LoVo (cell line): ENCODE measurements at regions not wholly inside any gene's neighbourhood (a gene's known extent, or its start where the extent isn't known, plus 50 kb on each side); places are given as distances from the start of the nearest gene placed in this dataset.
"Not testable (repeated sequence)": the region's sequence is repeated elsewhere in the genome, so short reads cannot be mapped to it uniquely, and the experiment has no call there.

Source experiments
- DNase-seq: peaks from one replicate; pipeline ENCODE4 v3.0.0-alpha.2; 2016; ENCODE audit warnings: low spot score

- DNase-seq, result no peak
Observed at GRCh38 chr5:85545129-85545528, 1072.6 kb upstream of the COX7C start.

- no peak for DNase-seq
Observed at GRCh38 chr5:85549229-85549628, 1068.5 kb upstream of the COX7C start.

- no peak for DNase-seq
Observed at GRCh38 chr5:85549836-85550599, 1067.7 kb upstream of the COX7C start.

- no peak for DNase-seq
Observed at GRCh38 chr5:85556464-85556863, 1061.3 kb upstream of the COX7C start.

- no peak for DNase-seq
Observed at GRCh38 chr5:85576666-85577065, 1041.1 kb upstream of the COX7C start.

- DNase-seq, result not testable (repeated sequence)
Observed at GRCh38 chr5:85587806-85588205, 1029.9 kb upstream of the COX7C start.

GRCh38 chr5:85588268-85588667, 1029.5 kb upstream of the COX7C start:
- not testable (repeated sequence) for DNase-seq

- no peak for DNase-seq
Observed at GRCh38 chr5:85590764-85591163, 1027.0 kb upstream of the COX7C start.

- no peak for DNase-seq
Observed at GRCh38 chr5:85591311-85591710, 1026.4 kb upstream of the COX7C start.

- DNase-seq, result no peak
Observed at GRCh38 chr5:85602843-85603242, 1014.9 kb upstream of the COX7C start.

- no peak for DNase-seq
Observed at GRCh38 chr5:85604378-85604777, 1013.4 kb upstream of the COX7C start.

GRCh38 chr5:85604786-85605185, 1013.0 kb upstream of the COX7C start:
- no peak for DNase-seq

- no peak for DNase-seq
Observed at GRCh38 chr5:85605381-85605780, 1012.4 kb upstream of the COX7C start.

- no peak for DNase-seq
Observed at GRCh38 chr5:85614489-85614888, 1003.3 kb upstream of the COX7C start.

GRCh38 chr5:85621668-85622067, 996.1 kb upstream of the COX7C start:
- no peak for DNase-seq

- DNase-seq, result no peak
Observed at GRCh38 chr5:85628153-85628552, 989.6 kb upstream of the COX7C start.

- DNase-seq, result not testable (repeated sequence)
Observed at GRCh38 chr5:85638495-85639125, 979.1 kb upstream of the COX7C start.

- no peak for DNase-seq
Observed at GRCh38 chr5:85646036-85646435, 971.7 kb upstream of the COX7C start.

GRCh38 chr5:85646641-85647040, 971.1 kb upstream of the COX7C start:
- no peak for DNase-seq

- DNase-seq, result no peak
Observed at GRCh38 chr5:85647349-85648127, 970.2 kb upstream of the COX7C start.

GRCh38 chr5:85648495-85648894, 969.2 kb upstream of the COX7C start:
- no peak for DNase-seq

GRCh38 chr5:85651731-85652130, 966.0 kb upstream of the COX7C start:
- no peak for DNase-seq

GRCh38 chr5:85654144-85654543, 963.6 kb upstream of the COX7C start:
- DNase-seq, result not testable (repeated sequence)
